ENCODE measurements at regions not wholly inside any gene's neighbourhood (a gene's known extent, or its start where the extent isn't known, plus 50 kb on each side); places are given as distances from the start of the nearest gene placed in this dataset.

DNA sequence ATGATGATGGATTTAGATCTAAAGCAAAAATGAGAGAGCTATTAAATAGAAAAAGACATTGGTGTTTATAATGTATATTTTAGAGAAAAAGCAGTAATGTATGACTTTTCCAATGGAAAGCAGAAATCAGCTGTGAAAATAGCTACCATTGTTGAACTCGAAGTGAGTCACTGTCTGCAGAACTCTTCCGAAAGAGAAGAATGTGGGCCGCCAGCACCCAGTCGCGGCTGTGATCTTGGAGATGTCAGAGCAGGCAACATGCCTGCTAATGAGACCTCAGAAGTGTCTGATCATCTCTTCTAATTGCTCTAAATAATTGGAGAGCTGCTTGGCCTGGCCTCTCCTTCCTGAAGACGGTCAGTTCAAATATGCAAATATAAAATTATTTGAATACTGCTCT, 333.6 kb upstream of the RUNX1 start:
- FAIRE-seq (no peak), DNase-seq (ENCODE audit: low read depth, low spot score) (no peak)
- TF ChIP-seq EZH2 (IDR thresholded peaks at IDR 0.05; ENCODE audit: borderline replicate concordance, low read depth, low read length, severe bottlenecking): no peak
- TF ChIP-seq, protein P1, sequence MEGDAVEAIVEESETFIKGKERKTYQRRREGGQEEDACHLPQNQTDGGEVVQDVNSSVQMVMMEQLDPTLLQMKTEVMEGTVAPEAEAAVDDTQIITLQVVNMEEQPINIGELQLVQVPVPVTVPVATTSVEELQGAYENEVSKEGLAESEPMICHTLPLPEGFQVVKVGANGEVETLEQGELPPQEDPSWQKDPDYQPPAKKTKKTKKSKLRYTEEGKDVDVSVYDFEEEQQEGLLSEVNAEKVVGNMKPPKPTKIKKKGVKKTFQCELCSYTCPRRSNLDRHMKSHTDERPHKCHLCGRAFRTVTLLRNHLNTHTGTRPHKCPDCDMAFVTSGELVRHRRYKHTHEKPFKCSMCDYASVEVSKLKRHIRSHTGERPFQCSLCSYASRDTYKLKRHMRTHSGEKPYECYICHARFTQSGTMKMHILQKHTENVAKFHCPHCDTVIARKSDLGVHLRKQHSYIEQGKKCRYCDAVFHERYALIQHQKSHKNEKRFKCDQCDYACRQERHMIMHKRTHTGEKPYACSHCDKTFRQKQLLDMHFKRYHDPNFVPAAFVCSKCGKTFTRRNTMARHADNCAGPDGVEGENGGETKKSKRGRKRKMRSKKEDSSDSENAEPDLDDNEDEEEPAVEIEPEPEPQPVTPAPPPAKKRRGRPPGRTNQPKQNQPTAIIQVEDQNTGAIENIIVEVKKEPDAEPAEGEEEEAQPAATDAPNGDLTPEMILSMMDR (IDR thresholded peaks at IDR 0.05; ENCODE audit: extremely low read depth in 1 of 2, insufficient read depth in 1 of 2, low read depth in 1 of 2, low read length in 2 of 2): no peak
- no peak for TF ChIP-seq MYC (IDR thresholded peaks at IDR 0.05; ENCODE audit: low read depth, low read length)
- no peak for TF ChIP-seq POLR2A (IDR thresholded peaks at IDR 0.05; ENCODE audit: low read depth, low read length)
- no peak for TF ChIP-seq GATA2 (IDR thresholded peaks at IDR 0.05; ENCODE audit: insufficient read depth, insufficient read length, low read depth, low read length)
- no peak for TF ChIP-seq POLR2AphosphoS5 (IDR thresholded peaks at IDR 0.05; ENCODE audit: insufficient read depth, low read depth, low read length)
- TF ChIP-seq FOS (IDR thresholded peaks at IDR 0.05; ENCODE audit: borderline replicate concordance, insufficient read depth, low read length): no peak
- TF ChIP-seq JUN (IDR thresholded peaks at IDR 0.05; ENCODE audit: borderline replicate concordance, insufficient read depth, insufficient read length, low read depth): no peak
- TF ChIP-seq, protein P2, sequence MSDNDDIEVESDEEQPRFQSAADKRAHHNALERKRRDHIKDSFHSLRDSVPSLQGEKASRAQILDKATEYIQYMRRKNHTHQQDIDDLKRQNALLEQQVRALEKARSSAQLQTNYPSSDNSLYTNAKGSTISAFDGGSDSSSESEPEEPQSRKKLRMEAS (IDR thresholded peaks at IDR 0.05; ENCODE audit: insufficient read depth, insufficient read length): no peak
- Histone ChIP-seq H3K36me3 (ENCODE audit: control insufficient read depth in 2 of 2, extremely low read depth in 1 of 2, insufficient read depth in 2 of 2, low read length in 2 of 2) (no peaks in the 10 kb centered on the region), H3K9me3 (replicated peaks; ENCODE audit: control insufficient read depth, insufficient read depth, low read length) (no peaks in the 10 kb centered on the region), H3K4me2 (ENCODE audit: insufficient read depth, low read length) (no peak overlapping the region), H2AFZ (ENCODE audit: low read depth, low read length) (no peak overlapping the region), H4K20me1 (replicated peaks; ENCODE audit: control insufficient read depth, extremely low read depth, insufficient read depth, low read length) (no peaks in the 10 kb centered on the region), H3K4me3 (replicated peaks in 1 of 3; ENCODE audit: insufficient read depth in 1 of 3, low read depth in 1 of 3, low read length in 3 of 3) (no peak overlapping the region), H3K27me3 (ENCODE audit: control insufficient read depth in 2 of 2, insufficient read depth in 2 of 2, low read length in 2 of 2) (no peaks in the 10 kb centered on the region), H3K4me1 (ENCODE audit: control insufficient read depth, extremely low read depth, insufficient read depth, low read length) (peaks cover 13% of the 10 kb centered on the region), H3K9ac (replicated peaks; ENCODE audit: extremely low read depth, insufficient read depth, low read length) (no peak overlapping the region), H3K9me1 (replicated peaks; ENCODE audit: control insufficient read depth, extremely low read depth, insufficient read depth, low read length) (no peaks in the 10 kb centered on the region), H3K27ac (ENCODE audit: insufficient read depth, low read depth, low read length) (no peak overlapping the region), H3K79me2 (ENCODE audit: control insufficient read depth, insufficient read depth, low read length) (no peaks in the 10 kb centered on the region)
- intact Hi-C loops (cut with micrococcal nuclease): no loop called here
- ChIA-PET POLR2A (interaction anchor here (0.5 kb wide), 1 partner anchor 342 kb away, joined by 4 read pairs; no protein-coding TSS in a partner anchor), CTCF (interaction anchor here (1.1 kb wide), 1 partner anchor 493 kb away, joined by 3 read pairs; no protein-coding TSS in a partner anchor)
- BruUV-seq (replicated peaks): no TSS peak
- dilution Hi-C loops (cut with MboI; ENCODE audit: extremely low pct_ligation_motif_present, low sequenced_read_pairs): no loop called here

Data from endothelial cell of umbilical vein (primary cell).